DMS53 treated with DMSO at 0.1 percent for 48 hours (cell line): ENCODE measurements at regions not wholly inside any gene's neighbourhood (a gene's known extent, or its start where the extent isn't known, plus 50 kb on each side); places are given as distances from the start of the nearest gene placed in this dataset.

Experiments used
- DNase-seq: peaks from one replicate; lab custom pipeline; 2025; ENCODE audit not compliant: unreplicated experiment; lab: John Stamatoyannopoulos, UW

GRCh38 chr4:106679063-106679462 lies 310.5 kb upstream of the GIMD1 start:
- no peak for DNase-seq

- no peak for DNase-seq
These were observed 308.6 kb upstream of the GIMD1 start for GRCh38 chr4:106677213-106677612.

DNA sequence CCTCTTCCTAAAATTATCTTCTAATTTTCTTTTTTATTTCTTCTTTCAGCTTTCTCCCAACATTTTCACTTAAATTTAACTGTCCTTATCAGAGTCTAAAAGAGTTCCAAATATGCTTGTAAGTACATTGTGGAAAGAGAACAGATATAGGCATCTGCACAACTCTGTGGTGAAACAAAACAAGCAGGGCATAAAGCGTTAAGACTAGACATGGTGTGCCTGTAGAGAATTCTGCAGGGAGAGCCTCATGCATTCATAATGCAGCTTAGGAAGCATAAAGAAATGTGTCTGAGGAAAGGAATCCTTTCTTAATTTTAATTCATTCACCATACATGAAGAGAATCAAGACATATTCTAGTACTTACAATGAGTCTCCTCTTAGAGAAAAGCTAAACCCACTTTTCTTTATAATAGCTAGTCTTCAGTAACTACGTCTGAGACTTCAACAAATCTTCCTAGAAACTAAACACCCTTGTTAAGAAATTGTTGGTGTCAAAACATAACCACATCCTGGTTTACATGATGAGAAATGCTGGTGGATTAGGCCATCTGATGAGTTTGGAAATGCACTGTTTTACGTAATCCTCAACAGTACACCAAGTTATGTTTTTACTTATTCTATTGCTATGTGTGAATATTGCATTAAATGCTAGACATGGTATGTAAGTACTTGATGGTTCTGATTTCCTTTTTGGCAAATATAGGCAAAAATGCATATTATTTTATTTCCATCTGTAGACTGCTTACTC lies 307.8 kb upstream of the GIMD1 start:
- no peak for DNase-seq

DNA sequence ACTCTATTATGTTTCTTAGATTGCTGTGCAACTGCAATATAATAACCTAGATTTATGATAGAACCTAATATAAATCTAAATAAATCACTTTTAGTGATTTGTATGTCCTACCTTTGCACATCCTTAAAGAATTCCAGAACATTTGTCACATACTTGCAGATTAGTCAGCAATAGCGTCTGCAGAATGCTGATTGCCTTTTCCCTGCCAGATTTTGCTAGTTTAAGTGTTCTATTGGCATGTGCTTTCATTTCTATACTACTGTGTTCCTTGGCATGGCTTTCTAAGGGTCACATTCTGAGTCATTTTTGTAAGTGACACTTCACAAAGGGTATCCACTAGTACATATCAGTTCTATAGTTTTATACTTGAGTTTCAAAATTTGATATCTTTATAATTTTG lies 303.1 kb upstream of the GIMD1 start:
- DNase-seq: no peak

DNA sequence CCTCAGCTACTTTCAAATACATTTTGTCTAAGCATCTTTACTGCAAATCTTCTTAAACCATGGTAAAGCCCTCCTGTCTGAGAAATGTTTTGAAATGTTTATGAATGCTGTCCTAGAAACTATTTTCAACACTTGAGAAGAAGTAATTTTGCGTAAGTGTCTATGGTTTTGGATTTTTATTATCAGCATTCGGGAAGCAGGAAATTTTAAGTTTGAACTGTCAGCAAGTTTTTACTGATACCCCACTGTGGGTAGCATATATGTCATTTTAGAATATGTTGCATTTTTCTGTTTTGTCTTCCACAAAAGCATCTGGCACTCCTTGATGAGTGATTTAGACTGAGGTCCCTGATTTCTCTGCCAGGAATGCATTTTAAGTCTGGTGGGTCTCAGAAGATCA lies 302.4 kb upstream of the GIMD1 start:
- no peak for DNase-seq

GRCh38 chr4:106659371-106659770 lies 290.8 kb upstream of the GIMD1 start:
- no peak for DNase-seq

GRCh38 chr4:106652095-106652494 lies 283.5 kb upstream of the GIMD1 start:
- DNase-seq: no peak

DNA sequence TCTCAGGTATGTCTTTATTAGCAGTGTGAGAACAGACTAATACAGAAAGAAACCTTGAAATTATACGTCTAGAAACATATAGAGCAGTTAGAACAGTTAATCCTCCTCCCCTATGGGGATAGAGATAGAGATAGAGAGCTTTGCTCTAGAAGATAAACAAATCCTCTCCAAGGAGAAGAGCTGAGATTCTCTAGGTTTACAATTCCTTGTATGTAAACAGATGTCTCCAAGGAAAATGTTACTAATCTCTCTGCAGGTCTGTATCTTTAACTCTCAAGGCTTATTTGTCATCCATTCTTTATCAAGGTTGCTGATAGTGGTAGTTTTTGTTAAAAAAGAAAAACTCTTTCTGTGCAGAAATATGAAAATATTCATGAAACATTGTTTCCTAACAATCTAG lies 282.1 kb upstream of the GIMD1 start:
- no peak for DNase-seq

GRCh38 chr4:106647451-106647850 lies 278.9 kb upstream of the GIMD1 start:
- DNase-seq: peak; percentile 15

DNA sequence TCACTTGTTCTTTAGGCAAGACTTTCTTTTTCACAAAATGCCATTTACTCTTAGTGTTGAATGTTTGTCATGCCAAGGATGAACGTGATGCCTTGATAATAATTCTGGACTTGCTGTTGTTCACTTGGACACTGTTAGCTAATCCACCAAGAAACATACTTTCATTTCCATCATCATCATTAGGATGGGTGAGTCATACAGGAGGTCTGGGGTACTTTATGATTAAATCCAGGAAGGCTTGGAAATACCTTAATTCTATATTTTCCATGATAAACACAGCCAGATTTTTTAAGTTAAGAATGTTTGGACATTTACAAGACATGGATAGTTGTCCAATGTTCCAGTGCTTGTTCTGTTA lies 260.7 kb upstream of the GIMD1 start:
- DNase-seq: no peak

DNA sequence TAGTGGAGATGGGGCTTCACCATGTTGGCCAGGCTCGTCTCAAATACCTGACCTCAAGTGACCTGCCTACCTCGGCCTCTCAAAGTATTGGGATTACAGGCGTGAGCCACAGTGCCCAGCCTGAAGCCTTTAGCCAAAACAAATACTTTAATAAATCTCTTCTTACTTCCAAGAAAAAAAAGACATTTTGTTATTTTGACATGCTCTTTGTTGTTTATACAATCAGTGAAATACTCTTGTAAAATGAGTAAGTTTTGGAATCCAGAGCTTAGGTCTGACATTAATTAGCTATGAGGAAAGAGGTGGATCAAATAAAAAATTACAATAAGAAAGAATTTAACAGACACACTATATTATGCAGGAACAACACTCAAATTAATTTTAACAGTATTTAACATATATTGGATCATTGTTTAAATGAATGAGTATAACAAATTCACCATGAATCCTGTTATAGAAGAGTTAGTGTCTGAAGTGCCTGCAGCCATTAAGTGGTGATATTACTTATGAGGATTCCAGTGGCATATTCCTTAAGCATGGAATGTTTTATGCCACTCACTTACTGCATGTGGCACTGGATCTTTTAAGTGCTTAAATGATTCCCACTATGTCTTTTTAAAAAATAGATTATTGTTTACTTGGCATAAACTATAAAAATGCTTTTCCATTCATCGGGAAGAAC lies 260.1 kb upstream of the GIMD1 start:
- DNase-seq: no peak

- DNase-seq: no peak
These were observed 258.5 kb upstream of the GIMD1 start for GRCh38 chr4:106627051-106627450.

- DNase-seq: no peak
These were observed 256.1 kb upstream of the GIMD1 start for GRCh38 chr4:106624671-106625070.

- no peak for DNase-seq
These were observed 250.4 kb upstream of the GIMD1 start for GRCh38 chr4:106618956-106619355.

DNA sequence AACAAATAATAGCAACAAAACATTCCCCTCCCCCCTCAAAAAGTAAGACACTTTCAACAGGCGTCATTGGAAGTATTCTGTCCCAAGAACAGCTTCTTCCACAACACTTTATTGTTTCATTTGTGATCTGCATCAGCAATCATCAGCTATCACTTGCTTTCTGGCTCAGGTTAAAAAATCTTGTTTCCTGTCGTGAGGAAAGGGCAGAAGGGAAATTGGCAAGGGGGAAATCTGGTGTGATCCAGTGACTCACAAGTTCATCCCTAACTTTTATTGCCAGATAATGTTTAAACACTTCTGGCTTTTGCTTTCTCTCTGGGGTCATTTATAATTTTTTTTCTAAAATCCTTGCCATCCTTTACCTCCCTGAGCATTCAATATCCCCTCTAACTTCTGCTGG lies 247.4 kb upstream of the GIMD1 start:
- no peak for DNase-seq

DNA sequence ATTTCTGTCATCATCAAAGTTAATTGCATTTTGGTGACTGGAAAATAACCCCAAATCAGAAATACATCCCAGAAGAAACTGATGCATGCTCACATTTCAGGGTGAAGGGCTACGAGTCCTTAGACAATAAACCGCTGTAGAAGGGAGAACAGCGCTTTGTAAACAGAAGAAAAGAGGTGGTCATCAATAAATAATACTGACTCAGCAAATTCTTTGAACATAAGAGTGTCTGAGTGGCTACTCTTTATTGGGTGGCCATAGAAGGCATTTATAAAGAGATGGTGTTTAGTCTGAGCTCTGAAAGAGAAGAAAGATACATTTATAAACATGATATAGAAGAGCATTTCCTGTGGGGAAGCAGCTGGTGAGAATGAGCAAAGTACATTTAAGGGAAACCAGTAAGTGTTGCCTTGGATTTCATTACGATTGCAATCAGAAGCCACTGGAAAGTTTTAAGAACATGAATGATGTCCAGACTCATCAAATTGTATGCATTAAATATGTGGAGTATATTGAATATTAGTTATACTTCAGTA lies 246.9 kb upstream of the GIMD1 start:
- DNase-seq: no peak

DNA sequence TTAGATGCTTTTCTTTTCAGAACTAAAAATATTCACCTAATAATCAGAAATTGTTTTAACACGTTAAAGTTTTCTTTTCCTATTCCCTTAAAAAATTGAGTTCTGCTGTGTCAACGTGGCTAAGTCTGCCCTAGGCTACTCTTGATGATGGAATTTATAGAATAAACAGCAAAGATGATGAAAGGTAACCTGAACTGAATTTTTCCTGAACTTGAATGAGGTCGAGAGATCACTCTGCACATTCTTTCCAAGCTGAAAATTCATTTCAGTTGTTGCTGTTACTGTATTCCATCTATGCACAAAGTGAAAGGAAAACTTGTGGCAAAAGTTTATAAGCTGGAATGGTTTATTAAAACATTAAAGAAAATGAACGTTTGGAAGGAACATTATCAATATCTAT lies 245.9 kb upstream of the GIMD1 start:
- DNase-seq: no peak

DNA sequence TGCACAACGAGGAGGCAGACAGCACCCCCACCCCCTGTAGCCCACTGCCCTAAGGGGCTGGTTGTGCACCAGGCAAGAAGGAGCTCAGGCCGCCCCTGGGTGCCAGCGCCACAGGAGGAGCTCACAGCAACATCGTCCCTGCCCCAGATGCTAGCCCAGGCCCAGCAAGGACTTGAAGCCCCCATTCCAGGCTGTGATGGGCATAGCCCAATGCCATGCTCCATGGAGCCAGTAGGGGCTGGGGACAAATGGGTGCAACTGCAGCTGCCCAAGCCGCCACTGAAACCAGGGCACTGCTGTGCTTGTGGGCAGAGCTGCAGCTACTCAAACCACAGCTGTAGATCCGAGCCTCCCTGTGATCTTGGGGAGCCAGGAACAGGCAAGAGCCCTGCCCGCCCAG lies 241.3 kb upstream of the GIMD1 start:
- DNase-seq: no peak

- DNase-seq: no peak
These were observed 239.0 kb upstream of the GIMD1 start for GRCh38 chr4:106607558-106607957.

DNA sequence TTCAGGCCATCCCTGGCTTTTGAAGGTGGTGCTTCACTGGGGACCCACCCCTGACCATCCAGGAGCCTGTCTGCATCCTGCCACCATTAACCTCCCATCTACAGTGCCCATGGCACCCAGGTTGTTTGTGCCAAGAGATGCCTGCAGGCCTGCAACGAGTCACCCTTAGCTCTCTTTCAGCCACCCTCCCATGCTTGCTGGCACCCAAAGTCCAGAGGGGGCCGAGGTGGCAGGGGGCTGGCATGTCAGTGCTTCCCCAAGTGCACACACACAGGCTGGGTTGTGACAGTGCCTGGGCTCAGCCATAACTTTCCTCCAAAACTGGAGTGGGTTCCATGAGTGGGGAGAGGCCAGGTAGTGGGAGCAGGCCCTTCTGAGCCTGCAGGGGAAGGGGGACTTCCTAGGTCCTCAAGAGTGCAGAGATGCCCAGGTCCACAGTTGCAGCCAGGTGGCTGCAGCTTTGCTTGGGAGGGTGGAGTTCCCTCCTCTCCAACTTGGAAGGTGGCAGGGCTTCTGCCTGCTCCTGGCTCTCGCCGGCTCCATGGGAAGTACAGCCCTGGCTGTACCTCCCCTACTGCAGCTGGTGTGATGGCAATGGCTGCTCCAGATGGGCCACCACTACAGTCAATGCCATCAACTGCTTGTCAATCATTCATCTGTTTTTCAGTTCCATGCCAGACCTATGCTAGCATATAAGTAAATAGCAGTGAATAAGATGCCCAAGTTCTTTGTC lies 235.9 kb upstream of the GIMD1 start:
- no peak for DNase-seq

- no peak for DNase-seq
These were observed 234.9 kb upstream of the GIMD1 start for GRCh38 chr4:106603471-106603870.

- no peak for DNase-seq
These were observed 234.1 kb upstream of the GIMD1 start for GRCh38 chr4:106602711-106603110.
